Stomach (tissue), 8 donors: ENCODE measurements at regions not wholly inside any gene's neighbourhood (a gene's known extent, or its start where the extent isn't known, plus 50 kb on each side); places are given as distances from the start of the nearest gene placed in this dataset.

ENCODE experiments used
- DNase-seq, 2 donors: peaks; one replicate each; pipeline versions ENCODE4 v3.0.0 to v3.0.0-alpha.2; 2013 to 2019
- H3K27ac ChIP-seq, 5 donors: fragments of 200-600 bp in 4 of 5; sonication (generic) in 4 of 5; one replicate each; pipeline ENCODE4 v1.5.1; 2013 to 2019; ENCODE audit warnings: mild to moderate bottlenecking in 1 of 5, moderate library complexity in 1 of 5
- H3K27me3 ChIP-seq, 3 donors: fragments of 200-600 bp; sonication (generic); one replicate each; pipeline ENCODE4 v1.5.1; 2017 to 2019; ENCODE audit warnings: mixed run types in 1 of 3
- H3K36me3 ChIP-seq, 4 donors: fragments of 200-600 bp; sonication (generic); 1 replicate in 3 of 4; 2 replicates in 1 of 4; pipeline ENCODE4 v1.5.1; 2016 to 2019
- H3K4me1 ChIP-seq, 4 donors: fragments of 200-600 bp; sonication (generic); one replicate each; pipeline ENCODE4 v1.5.1; 2016 to 2019
- H3K4me3 ChIP-seq, 4 donors: fragments of 200-600 bp; sonication (generic) in 3 of 4; one replicate each; pipeline ENCODE4 v1.5.1; 2016 to 2019; ENCODE audit warnings: mild to moderate bottlenecking in 1 of 4
- H3K9me3 ChIP-seq, 4 donors: fragments of 200-600 bp; sonication (generic); one replicate each; pipeline ENCODE4 v1.5.1; 2016 to 2019
- CTCF ChIP-seq, 7 experiments: fragments of 450-650 bp in 4 of 7; fragments of 200-600 bp in 3 of 7; sonication (generic) in 3 of 7; IDR thresholded peaks; one replicate each; pipeline ENCODE4 v1.5.1; 2016 to 2019; ENCODE audit warnings: antibody characterized with exemption in 7 of 7, control low read depth in 2 of 7, mild to moderate bottlenecking in 1 of 7
- EP300 ChIP-seq: sonication (generic); formaldehyde crosslinking; IDR thresholded peaks from one replicate; pipeline ENCODE4 v1.6.1; 2017; ENCODE audit warnings: antibody characterized with exemption
- POLR2A ChIP-seq, 4 donors: fragments of 450-650 bp; IDR thresholded peaks; one replicate each; pipeline ENCODE4 v1.6.1; 2016; ENCODE audit warnings: antibody characterized with exemption in 4 of 4, control low read depth in 2 of 4, mild to moderate bottlenecking in 1 of 4, moderate library complexity in 1 of 4
- POLR2AphosphoS5 ChIP-seq, 3 donors: sonication (generic); formaldehyde crosslinking; IDR thresholded peaks; one replicate each; pipeline ENCODE4 v1.6.1; 2016; ENCODE audit warnings: antibody characterized with exemption in 3 of 3
- WGBS, 5 donors: extraction: QIAGEN DNeasy Blood & Tissue Kit in 3 of 5; methylation state at CpG; one replicate each; pipeline versions ENCODE4 v1.1.5 to v1.1.7; 2013 to 2018; 5-methylcytosine and 5-hydroxymethylcytosine counted together
- intact Hi-C: fragments of 100-400 bp; cut with DNase I; formaldehyde crosslinking; loops from one replicate; pipeline ENCODE4 v1.15.1; 2023; ENCODE audit warnings: low total_unique reads
- donor health status: healthy with polysubstance abuse.
- donor health status: Bipolar disorder and iron deficiency.
- donor health status: healthy.

GRCh38 chr12:13428538-13429265 is 232.2 kb downstream of the EMP1 start:
- no peak overlapping the region for H3K4me3 ChIP-seq
- DNase-seq = peak in 1 of 2 donors; percentile 41
- 63 to 79% (median 72%) methylated on average over 4 of the region's 4 CpGs for WGBS, 5 donors
- no peaks in the 10 kb centered on the region for H3K4me1 ChIP-seq
- intact Hi-C loops = no loop called here
- TF ChIP-seq POLR2AphosphoS5 (IDR thresholded peaks at IDR 0.05) (no peak), EP300 (no peak), CTCF (IDR thresholded peaks at IDR 0.05) (no peak), POLR2A (IDR thresholded peaks at IDR 0.05) (no peak)
- H3K9me3 ChIP-seq = peaks cover 0 to 10% (median 0%) of the 10 kb centered on the region in 4 donors
- H3K27ac ChIP-seq = no peak overlapping the region
- no peaks in the 10 kb centered on the region for H3K27me3 ChIP-seq
- no peaks in the 10 kb centered on the region for H3K36me3 ChIP-seq

GRCh38 chr12:13425766-13426165 is 229.2 kb downstream of the EMP1 start:
- no peak for TF ChIP-seq POLR2AphosphoS5 (IDR thresholded peaks at IDR 0.05)
- no peak for TF ChIP-seq POLR2A (IDR thresholded peaks at IDR 0.05)
- no peak for TF ChIP-seq CTCF (IDR thresholded peaks at IDR 0.05)
- TF ChIP-seq EP300 = no peak
- intact Hi-C loops = no loop called here
- Histone ChIP-seq H3K27ac (no peak overlapping the region), H3K9me3 (peaks cover 0 to 10% (median 0%) of the 10 kb centered on the region in 4 donors), H3K4me1 (no peaks in the 10 kb centered on the region), H3K36me3 (no peaks in the 10 kb centered on the region), H3K4me3 (no peak overlapping the region), H3K27me3 (no peaks in the 10 kb centered on the region)
- 82 to 89% (median 87%) methylated on average over 3 of the region's 3 CpGs for WGBS, 5 donors
- DNase-seq = no peak

GRCh38 chr12:13422291-13422690 is 225.8 kb downstream of the EMP1 start:
- no peaks in the 10 kb centered on the region for H3K36me3 ChIP-seq
- H3K27ac ChIP-seq = no peak overlapping the region
- H3K4me1 ChIP-seq = no peaks in the 10 kb centered on the region
- intact Hi-C loops = no loop called here
- no peak overlapping the region for H3K4me3 ChIP-seq
- no peak for DNase-seq
- TF ChIP-seq CTCF (IDR thresholded peaks at IDR 0.05) (no peak), EP300 (no peak), POLR2AphosphoS5 (IDR thresholded peaks at IDR 0.05) (no peak), POLR2A (IDR thresholded peaks at IDR 0.05) (no peak)
- H3K27me3 ChIP-seq = no peaks in the 10 kb centered on the region
- H3K9me3 ChIP-seq = peaks cover 0 to under 1% (median 0%) of the 10 kb centered on the region in 4 donors
- 83 to 88% (median 86%) methylated on average over 2 of the region's 2 CpGs for WGBS, 5 donors

- Histone ChIP-seq H3K36me3 (no peaks in the 10 kb centered on the region), H3K27ac (no peak overlapping the region), H3K27me3 (no peaks in the 10 kb centered on the region), H3K4me1 (no peaks in the 10 kb centered on the region), H3K4me3 (no peak overlapping the region), H3K9me3 (no peaks in the 10 kb centered on the region)
- no peak for TF ChIP-seq CTCF (IDR thresholded peaks at IDR 0.05)
- TF ChIP-seq POLR2AphosphoS5 (IDR thresholded peaks at IDR 0.05) = no peak
- no peak for TF ChIP-seq EP300
- no peak for TF ChIP-seq POLR2A (IDR thresholded peaks at IDR 0.05)
- DNase-seq = no peak
- 86 to 94% (median 90%) methylated on average over 2 of the region's 2 CpGs for WGBS, 5 donors
- intact Hi-C loops = no loop called here
Observed at GRCh38 chr12:13417516-13417915, 221.0 kb downstream of the EMP1 start.
